IPS DF 6.9 (cell line): ENCODE measurements at regions not wholly inside any gene's neighbourhood (a gene's known extent, or its start where the extent isn't known, plus 50 kb on each side); places are given as distances from the start of the nearest gene placed in this dataset.

Source experiments
- DNase-seq: peaks from one replicate; pipeline ENCODE4 v3.0.0-alpha.2; 2013; ENCODE audit warnings: low read depth, low spot score
- H3K27ac ChIP-seq: one replicate; pipeline ENCODE4 v1.5.1; 2013; ENCODE audit warnings: low read length, control low read depth
- H3K27me3 ChIP-seq: 2 replicates; pipeline ENCODE4 v1.6.1; 2013; ENCODE audit warnings: mild to moderate bottlenecking, low read length; ENCODE audit not compliant: control insufficient read depth, insufficient read depth
- H3K36me3 ChIP-seq: 2 replicates; pipeline ENCODE4 v1.6.1; 2013; ENCODE audit warnings: low read length; ENCODE audit not compliant: control insufficient read depth, insufficient read depth
- H3K4me1 ChIP-seq: 2 replicates; pipeline ENCODE4 v1.6.1; 2013; ENCODE audit warnings: low read length; ENCODE audit not compliant: control insufficient read depth, insufficient read depth
- H3K4me3 ChIP-seq: 2 replicates; pipeline ENCODE4 v1.5.1; 2013; ENCODE audit warnings: mild to moderate bottlenecking, low read length
- H3K9me3 ChIP-seq: 2 replicates; pipeline ENCODE4 v1.6.1; 2013; ENCODE audit warnings: low read length, inconsistent platforms; ENCODE audit not compliant: control insufficient read depth, insufficient read depth
- WGBS: extraction: QIAGEN DNeasy Blood & Tissue Kit; methylation state at CpG from one replicate; pipeline ENCODE4 v1.1.7; 2013; ENCODE audit warnings: mixed read lengths, missing lambda C conversion rate; ENCODE audit not compliant: insufficient read length, insufficient coverage; 5-methylcytosine and 5-hydroxymethylcytosine counted together

DNA sequence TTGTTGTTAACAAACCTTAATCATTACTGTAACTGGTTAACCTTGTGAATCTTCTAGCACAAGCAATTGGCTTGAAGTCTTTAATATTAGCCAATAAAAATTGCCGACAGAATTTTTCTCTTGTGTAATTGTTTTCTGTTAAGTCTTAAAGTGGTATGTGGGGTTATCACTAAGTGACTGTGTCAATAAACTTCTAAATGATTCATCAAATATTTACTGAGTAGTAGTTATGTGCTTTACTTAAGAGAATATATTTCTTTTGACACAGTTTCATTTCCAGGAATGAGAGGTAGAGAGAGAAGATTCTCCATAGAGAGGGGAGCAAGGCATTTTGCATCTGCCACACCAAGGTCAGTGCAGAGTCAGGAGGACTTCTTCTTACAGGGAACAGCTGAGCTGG lies 2361.6 kb upstream of the AGA start:
- Histone ChIP-seq H3K27ac (no peak overlapping the region), H3K4me3 (no peak overlapping the region), H3K27me3 (no peaks in the 10 kb centered on the region), H3K36me3 (no peaks in the 10 kb centered on the region), H3K4me1 (no peaks in the 10 kb centered on the region), H3K9me3 (no peaks in the 10 kb centered on the region)
- DNase-seq: no peak
- WGBS: no CpG with 5 or more reads among the region's 1 CpG

DNA sequence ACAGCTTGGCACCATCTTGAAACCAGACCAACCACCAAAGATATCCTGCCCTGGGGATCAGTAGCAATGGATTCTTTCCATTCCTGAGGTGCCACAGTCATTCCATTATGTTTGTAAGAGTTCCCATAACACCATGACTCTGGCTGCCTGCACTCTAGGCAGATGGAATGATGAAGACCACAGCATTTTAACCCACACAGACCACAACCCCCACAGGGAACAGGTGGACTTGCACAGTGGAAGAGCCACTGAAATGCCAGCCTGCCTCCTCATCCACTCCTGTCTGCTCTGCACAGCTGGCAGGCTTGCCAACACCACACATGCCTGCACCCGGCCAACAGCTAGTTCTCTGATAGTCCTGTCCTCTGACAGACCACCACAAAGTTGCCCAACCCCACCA lies 2362.2 kb upstream of the AGA start:
- no CpG with 5 or more reads among the region's 1 CpG for WGBS

GRCh38 chr4:179817317-179817716 lies 2375.1 kb upstream of the AGA start:
- H3K9me3 ChIP-seq: no peaks in the 10 kb centered on the region

More for the DNA sequence above, 2362.2 kb upstream of the AGA start:
- Histone ChIP-seq H3K4me3 (no peak overlapping the region), H3K27ac (no peak overlapping the region), H3K36me3 (no peaks in the 10 kb centered on the region), H3K9me3 (no peaks in the 10 kb centered on the region), H3K27me3 (no peaks in the 10 kb centered on the region), H3K4me1 (no peaks in the 10 kb centered on the region)
- DNase-seq: no peak

DNA sequence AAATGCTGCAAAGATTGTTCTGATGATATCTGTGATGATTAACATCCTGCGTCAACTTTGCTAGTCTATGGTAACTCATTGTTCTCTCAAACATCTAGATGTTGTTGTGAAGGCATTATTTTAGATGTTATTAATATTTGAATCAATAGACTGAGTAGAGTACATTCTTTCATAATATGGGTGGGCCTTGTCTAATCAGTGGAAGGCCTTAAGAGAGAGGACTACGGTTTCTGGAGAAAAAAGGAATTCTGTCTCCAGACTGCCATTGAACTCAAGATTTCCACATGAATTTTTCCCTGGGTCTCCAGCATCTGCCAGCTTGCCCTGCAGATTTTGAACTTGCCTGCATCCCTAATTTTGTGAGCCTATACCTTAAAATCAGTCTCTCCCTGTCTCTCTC lies 2381.1 kb upstream of the AGA start:
- WGBS: no CpG with 5 or more reads among the region's 2 CpGs
- Histone ChIP-seq H3K9me3 (no peaks in the 10 kb centered on the region), H3K36me3 (no peaks in the 10 kb centered on the region), H3K27me3 (no peaks in the 10 kb centered on the region), H3K27ac (no peak overlapping the region), H3K4me3 (no peak overlapping the region), H3K4me1 (no peaks in the 10 kb centered on the region)
- no peak for DNase-seq

More at GRCh38 chr4:179817317-179817716, 2375.1 kb upstream of the AGA start:
- Histone ChIP-seq H3K4me1 (no peaks in the 10 kb centered on the region), H3K36me3 (no peaks in the 10 kb centered on the region), H3K27me3 (no peaks in the 10 kb centered on the region), H3K4me3 (no peak overlapping the region), H3K27ac (no peak overlapping the region)
- WGBS: no CpG with 5 or more reads among the region's 8 CpGs
- no peak for DNase-seq

DNA sequence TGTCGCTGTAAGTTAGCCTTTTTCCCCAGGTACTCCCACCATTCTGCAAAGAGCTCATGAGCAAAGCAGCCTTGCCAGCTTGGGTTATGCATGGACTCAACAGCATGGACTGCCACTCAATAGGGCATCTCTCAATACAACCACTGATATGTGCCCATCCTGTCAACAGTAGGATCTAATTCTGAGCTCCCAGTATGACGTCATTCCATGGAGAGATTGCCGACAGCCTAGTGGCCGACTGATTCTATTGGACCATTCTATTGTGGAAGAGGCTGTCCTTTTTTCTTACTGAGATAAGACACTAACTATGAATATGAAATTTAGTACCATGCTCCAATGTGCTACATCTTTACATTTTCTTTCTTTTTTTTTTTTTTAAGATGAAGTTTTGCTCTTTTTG lies 2389.0 kb upstream of the AGA start:
- Histone ChIP-seq H3K27me3 (no peaks in the 10 kb centered on the region), H3K4me1 (no peaks in the 10 kb centered on the region), H3K36me3 (no peaks in the 10 kb centered on the region), H3K27ac (no peak overlapping the region), H3K9me3 (no peaks in the 10 kb centered on the region), H3K4me3 (no peak overlapping the region)
- no CpG with 5 or more reads among the region's 4 CpGs for WGBS
- DNase-seq: no peak

GRCh38 chr4:179836179-179837075 lies 2394.2 kb upstream of the AGA start:
- no peaks in the 10 kb centered on the region for H3K9me3 ChIP-seq
- WGBS: no CpG with 5 or more reads among the region's 11 CpGs
- H3K36me3 ChIP-seq: no peaks in the 10 kb centered on the region

DNA sequence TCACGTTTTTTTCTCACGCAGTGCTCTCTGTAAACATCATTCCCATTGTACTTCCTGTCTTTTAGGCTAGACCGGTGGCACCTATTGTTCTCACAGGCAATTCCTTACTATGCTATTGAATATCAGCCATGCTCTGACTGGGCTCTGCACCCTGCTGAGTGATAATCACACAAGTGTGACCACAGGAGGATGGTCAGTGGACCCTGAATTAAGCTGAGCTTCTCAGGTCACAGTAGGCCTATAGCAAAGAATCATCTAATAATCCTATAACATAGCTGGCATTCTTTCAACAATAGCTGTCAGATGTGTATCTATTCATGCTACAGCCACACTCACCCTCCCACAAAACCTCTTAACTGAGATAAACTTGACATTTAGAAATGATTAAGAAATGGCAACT lies 2399.8 kb upstream of the TENM3 start:
- H3K27ac ChIP-seq: no peak overlapping the region
- H3K36me3 ChIP-seq: no peaks in the 10 kb centered on the region
- no peak overlapping the region for H3K4me3 ChIP-seq
- no peaks in the 10 kb centered on the region for H3K27me3 ChIP-seq
- no peak for DNase-seq
- WGBS: no CpG with 5 or more reads among the region's 3 CpGs
- H3K9me3 ChIP-seq: no peaks in the 10 kb centered on the region
- peaks cover 1% of the 10 kb centered on the region; the same call in 1 of the 2 replicates for H3K4me1 ChIP-seq

More at GRCh38 chr4:179836179-179837075, 2394.2 kb upstream of the AGA start:
- Histone ChIP-seq H3K27ac (no peak overlapping the region), H3K4me1 (no peaks in the 10 kb centered on the region; the same call in 1 of the 2 replicates), H3K4me3 (no peak overlapping the region), H3K27me3 (no peaks in the 10 kb centered on the region)
- no peak for DNase-seq

DNA sequence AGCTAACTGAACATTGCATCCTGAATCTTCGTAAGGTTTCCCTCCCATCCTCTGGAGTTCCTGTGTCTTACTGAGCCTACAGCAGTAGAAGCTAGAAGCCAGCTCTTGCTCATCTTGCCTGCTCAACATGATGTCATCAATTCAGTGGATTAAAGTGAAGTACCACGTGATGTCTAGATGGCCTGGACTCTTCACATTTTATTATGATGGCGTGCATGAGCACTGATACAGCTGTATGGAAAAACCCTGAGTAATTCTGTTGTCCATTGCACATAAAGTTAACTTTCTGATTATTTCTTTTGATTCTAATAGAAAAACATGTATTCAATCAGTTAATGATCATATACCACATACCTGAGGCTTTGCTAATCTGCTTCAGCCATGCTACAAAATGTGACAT lies 2387.7 kb upstream of the TENM3 start:
- DNase-seq: no peak
- Histone ChIP-seq H3K27ac (no peak overlapping the region), H3K4me3 (no peak overlapping the region), H3K36me3 (no peaks in the 10 kb centered on the region), H3K27me3 (no peaks in the 10 kb centered on the region), H3K4me1 (no peaks in the 10 kb centered on the region), H3K9me3 (no peaks in the 10 kb centered on the region)
- WGBS: no CpG with 5 or more reads among the region's 3 CpGs

- Histone ChIP-seq H3K27ac (no peak overlapping the region), H3K36me3 (no peaks in the 10 kb centered on the region), H3K9me3 (no peaks in the 10 kb centered on the region), H3K4me3 (no peak overlapping the region), H3K27me3 (no peaks in the 10 kb centered on the region), H3K4me1 (no peaks in the 10 kb centered on the region)
- WGBS: 100% methylated on average over 3 of the region's 4 CpGs
- no peak for DNase-seq
These were observed 2385.0 kb upstream of the TENM3 start for GRCh38 chr4:179858221-179858620.

DNA sequence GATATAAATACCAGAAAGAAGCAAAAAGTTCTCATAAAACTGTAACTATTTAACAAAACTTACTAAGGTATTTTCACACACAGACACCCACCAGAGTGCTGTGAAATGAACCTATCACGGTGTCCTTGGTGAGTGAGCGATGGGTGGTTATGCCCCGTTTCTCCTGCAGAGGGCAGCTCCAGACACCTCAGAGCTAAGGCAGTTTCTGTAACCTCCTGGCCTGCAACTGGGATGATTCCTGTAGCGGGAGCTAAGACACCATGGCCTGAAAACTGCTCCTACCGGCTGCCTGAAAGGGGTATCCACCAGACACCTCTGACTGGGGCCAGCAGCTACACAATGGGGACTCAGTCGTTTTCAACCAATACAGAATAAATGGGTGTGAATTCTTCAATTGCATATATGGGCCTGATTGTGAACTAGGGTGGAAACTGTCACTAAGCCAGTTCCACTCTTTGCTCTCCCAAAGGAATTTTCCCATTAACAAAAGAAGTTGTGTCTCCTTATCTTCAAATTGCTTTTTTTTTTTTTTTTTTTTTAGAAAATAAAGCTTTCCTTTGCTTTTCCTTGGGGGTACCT lies 2375.8 kb upstream of the TENM3 start:
- WGBS: no CpG with 5 or more reads among the region's 6 CpGs
- Histone ChIP-seq H3K4me3 (no peak overlapping the region), H3K4me1 (no peaks in the 10 kb centered on the region), H3K27ac (no peak overlapping the region), H3K36me3 (no peaks in the 10 kb centered on the region), H3K27me3 (no peaks in the 10 kb centered on the region), H3K9me3 (no peaks in the 10 kb centered on the region)
- DNase-seq: peak; percentile 88
